GM13976 (cell line): ENCODE measurements at regions not wholly inside any gene's neighbourhood (a gene's known extent, or its start where the extent isn't known, plus 50 kb on each side); places are given as distances from the start of the nearest gene placed in this dataset.

Experiments
- DNase-seq: peaks from one replicate; pipeline ENCODE4 v3.0.0; 2012; ENCODE audit warnings: low spot score
- in situ Hi-C: fragments of 300-500 bp; cut with MboI; formaldehyde crosslinking; loops from one replicate; pipeline ENCODE4 v1.12.0; 2022; ENCODE audit warnings: low sequenced_read_pairs, mixed read lengths, inconsistent platforms; ENCODE audit not compliant: unreplicated experiment
- TF ChIP-seq, protein P1 (sequence below): IDR thresholded peaks from 2 replicates; pipeline ENCODE4 v1.5.1; 2012; ENCODE audit warnings: borderline replicate concordance, mild to moderate bottlenecking; ENCODE audit not compliant: insufficient read depth; ENCODE audit errors: extremely low read depth, missing control alignments, control extremely low read depth

DNA sequence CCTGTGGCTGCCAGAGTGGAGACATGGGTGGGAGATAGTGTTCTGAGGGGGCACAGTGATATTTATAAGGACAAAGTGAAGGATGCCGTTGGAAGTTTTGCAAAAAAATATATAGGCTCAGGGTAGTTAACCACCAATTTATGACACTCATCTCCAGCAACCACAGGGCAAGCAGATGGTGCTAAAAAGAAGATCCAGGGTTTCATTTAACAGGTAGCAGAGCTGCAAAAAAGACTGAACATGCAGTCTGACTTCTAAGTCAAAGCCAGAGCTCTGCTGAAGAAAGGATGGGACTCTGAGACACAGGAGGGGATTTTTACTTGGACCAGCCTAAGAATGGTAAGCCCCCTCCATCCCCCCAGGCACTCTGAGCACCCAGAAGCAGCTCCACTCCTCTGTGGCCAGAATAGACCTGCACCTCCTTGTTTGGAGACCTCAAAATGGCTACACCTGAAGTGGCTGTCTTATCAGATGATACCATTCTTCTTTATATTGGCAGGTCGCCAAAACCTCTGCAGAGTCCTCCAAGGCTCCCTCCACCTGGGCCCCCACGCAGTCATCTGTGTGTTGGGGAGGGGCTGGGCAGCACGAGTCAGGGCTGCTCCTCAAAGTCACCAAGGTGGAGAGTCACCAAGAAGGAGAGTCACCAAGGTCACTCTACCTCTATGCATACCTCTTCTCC, 161.4 kb upstream of the FAM9B start:
- TF ChIP-seq, protein P1, sequence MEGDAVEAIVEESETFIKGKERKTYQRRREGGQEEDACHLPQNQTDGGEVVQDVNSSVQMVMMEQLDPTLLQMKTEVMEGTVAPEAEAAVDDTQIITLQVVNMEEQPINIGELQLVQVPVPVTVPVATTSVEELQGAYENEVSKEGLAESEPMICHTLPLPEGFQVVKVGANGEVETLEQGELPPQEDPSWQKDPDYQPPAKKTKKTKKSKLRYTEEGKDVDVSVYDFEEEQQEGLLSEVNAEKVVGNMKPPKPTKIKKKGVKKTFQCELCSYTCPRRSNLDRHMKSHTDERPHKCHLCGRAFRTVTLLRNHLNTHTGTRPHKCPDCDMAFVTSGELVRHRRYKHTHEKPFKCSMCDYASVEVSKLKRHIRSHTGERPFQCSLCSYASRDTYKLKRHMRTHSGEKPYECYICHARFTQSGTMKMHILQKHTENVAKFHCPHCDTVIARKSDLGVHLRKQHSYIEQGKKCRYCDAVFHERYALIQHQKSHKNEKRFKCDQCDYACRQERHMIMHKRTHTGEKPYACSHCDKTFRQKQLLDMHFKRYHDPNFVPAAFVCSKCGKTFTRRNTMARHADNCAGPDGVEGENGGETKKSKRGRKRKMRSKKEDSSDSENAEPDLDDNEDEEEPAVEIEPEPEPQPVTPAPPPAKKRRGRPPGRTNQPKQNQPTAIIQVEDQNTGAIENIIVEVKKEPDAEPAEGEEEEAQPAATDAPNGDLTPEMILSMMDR = no peak
- DNase-seq = no peak
- in situ Hi-C loops = no loop called here

DNA sequence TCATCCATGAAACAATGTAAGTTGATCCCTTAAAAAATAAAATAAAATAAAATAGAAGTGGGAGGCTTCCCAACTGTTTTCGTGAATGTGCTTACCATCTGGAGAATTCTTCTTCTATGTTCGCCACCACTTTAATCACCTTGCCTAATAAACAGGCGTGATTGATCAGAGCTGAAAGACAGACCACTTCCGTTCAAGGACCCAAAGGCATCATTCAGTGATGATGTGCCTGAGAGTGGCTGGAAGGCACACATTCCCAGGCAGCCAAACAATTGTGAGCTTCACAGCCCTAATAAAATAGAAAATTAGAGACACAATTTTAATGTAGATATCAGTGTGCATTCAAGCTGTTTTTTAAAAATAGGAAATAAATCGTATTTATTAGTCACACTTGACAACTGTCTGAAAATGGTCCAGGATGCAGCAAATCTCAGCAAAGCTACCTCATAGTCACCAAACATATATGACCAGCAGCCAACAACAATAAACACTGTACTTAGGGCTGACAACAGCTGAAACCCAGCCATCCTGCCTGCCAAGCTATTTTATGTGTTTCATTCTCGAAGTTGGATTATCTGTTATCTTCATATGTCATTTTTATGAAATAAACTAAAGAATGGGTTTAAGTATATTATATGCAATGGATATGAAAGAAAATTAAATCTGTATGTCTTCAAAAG, 163.2 kb upstream of the FAM9B start:
- TF ChIP-seq, protein P1 = no peak
- in situ Hi-C loops = no loop called here
- DNase-seq = no peak

DNA sequence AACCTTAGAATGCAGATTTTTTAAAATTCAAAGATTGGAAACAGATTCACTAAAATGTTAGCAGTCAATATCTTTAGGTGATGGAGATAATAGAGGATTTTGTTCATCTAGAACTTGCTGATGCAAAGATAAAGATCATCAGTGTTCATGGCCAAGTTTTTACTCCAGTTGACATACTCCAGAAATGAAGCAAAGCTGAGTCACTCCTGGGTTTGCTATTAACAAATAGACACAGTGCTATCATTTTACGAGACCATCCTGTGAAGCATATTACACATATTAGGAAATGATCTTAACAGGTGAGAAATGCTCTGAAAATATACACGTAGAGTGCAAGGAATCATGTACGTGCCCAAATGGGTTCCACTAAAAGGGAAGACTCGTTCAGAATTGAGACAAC, 170.6 kb upstream of the FAM9B start:
- no peak for DNase-seq
- TF ChIP-seq, protein P1 = no peak
- in situ Hi-C loops = no loop called here

DNA sequence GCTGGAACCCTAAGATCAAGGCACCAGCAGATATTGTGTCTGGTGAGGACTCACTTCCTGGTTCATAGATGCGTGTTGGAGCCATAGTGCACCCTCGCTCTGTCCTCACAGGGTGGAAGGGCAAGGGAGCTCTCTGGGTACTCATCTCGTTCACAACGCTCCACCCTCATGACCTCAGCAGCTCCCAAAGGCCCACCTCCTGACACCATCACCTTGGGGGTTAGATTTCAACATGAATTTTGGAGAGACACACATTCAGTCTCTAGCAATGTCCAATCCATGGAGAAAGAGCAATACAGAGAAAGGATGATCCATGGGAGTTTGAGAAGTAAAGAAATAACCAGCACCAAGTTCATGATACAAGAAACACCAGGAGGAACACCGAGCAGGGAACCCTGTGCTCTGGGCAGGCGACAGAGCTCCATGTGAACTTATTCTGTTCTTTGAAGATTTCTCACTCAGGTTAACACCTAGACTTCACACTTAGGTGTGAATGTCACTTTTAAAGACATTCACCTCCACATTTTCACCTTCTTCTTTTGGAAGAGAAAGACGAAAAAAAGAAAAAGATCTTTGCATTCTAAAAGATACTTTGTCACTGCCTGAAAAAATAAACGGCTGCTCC, 171.8 kb upstream of the FAM9B start:
- DNase-seq = no peak
- in situ Hi-C loops = no loop called here
- TF ChIP-seq, protein P1 = no peak

DNA sequence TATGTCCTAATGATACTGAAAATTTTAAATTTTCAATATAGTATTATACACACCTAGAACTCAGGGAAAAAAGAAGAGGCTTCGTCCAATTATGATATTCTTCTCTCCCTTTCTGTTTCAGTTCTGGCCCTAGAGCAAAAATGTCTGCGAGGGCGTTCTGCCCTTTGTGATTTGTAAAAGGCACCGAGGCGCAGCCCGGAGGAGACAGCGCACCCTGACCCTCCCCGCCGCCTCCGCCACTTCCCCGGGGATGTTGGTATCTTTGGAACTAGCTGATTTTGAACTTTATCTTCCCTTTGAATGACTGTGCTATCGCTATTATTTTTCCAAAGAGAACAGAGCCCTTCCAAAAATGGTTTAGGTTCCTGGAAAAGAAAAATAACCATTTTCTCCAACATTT, 173.2 kb upstream of the FAM9B start:
- DNase-seq = no peak
- in situ Hi-C loops = no loop called here
- TF ChIP-seq, protein P1 = no peak

DNA sequence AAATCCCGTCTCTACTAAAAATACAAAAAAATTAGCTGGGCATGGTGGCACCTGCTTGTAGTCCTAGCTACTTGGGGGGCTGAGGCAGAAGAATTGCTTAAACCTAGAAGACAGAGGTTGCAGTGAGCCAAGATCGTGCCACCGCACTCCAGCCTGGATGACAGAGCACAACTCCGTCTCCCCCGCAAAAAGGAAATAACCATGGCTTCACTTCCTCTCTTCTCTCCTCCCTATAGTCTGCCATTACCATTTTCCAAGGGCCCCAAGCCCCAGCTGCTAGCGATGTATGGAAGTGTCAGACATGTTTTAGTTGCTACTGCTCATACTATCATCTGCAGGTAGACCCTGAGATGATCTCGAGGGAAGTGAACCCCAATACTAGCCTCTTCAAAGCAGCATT, 177.3 kb upstream of the FAM9B start:
- DNase-seq = no peak
- TF ChIP-seq, protein P1 = no peak
- in situ Hi-C loops = no loop called here

DNA sequence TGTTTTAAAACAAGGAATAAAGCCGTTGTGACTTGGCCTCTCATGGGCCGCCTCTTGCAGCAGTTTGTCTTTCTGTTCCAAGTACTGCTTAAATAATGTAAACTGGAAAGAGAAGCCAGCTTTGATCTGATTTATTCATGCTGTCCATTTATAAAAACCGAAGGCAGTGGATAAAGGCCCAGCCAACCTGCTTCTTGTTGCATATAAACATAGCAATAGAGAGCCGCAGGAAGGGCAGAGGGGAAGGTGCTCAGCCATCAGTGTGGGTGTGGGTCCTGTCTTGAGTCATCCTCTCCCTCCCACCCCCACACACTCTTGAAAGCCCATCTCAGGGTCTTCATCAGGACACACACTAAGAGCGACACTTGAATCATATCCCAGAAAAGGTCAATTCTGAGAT, 187.9 kb upstream of the FAM9B start:
- DNase-seq = no peak
- TF ChIP-seq, protein P1 = no peak
- in situ Hi-C loops = no loop called here
